MM.1S (cell line): ENCODE measurements at regions not wholly inside any gene's neighbourhood (a gene's known extent, or its start where the extent isn't known, plus 50 kb on each side); places are given as distances from the start of the nearest gene placed in this dataset.

Experiments used
- CTCF ChIP-seq: fragments of 300-600 bp; sonication (generic); IDR thresholded peaks from 2 replicates; pipeline ENCODE4 v1.5.1; 2016; ENCODE audit warnings: antibody characterized with exemption, low read length, mixed read lengths
- EZH2 ChIP-seq: fragments of 300-600 bp; sonication (generic); optimal IDR thresholded peaks from 2 replicates; pipeline ENCODE3; 2017; ENCODE audit warnings: low read depth, mild to moderate bottlenecking, antibody characterized with exemption, low read length, mixed read lengths
- EZH2phosphoT487 ChIP-seq: fragments of 300-600 bp; sonication (generic); IDR thresholded peaks from 2 replicates; pipeline ENCODE4 v1.6.1; 2018; ENCODE audit warnings: antibody characterized with exemption, low read length

- TF ChIP-seq CTCF: no peak
- TF ChIP-seq EZH2: no peak
- TF ChIP-seq EZH2phosphoT487: no peak
These were observed 118.3 kb upstream of the NCK2 start for GRCh38 chr2:105626212-105626965.
